ENCODE measurements at regions not wholly inside any gene's neighbourhood (a gene's known extent, or its start where the extent isn't known, plus 50 kb on each side); places are given as distances from the start of the nearest gene placed in this dataset.
A peak's percentile ranks its signal among the peaks of the same experiment; 100 is the strongest.

- H3K36me3 ChIP-seq, result no peaks in the 10 kb centered on the region
- no peaks in the 10 kb centered on the region for H3K27me3 ChIP-seq
- peak in 4 of 5 donors; percentile 31 to 58 (median 50) for DNase-seq
- WGBS, 3 donors, result 5 to 10% (median 7%) methylated on average over 4 of the region's 4 CpGs
- no peak overlapping the region for H3K4me3 ChIP-seq
- peak in 1 of 3 donors; percentile 18 for TF ChIP-seq CTCF (IDR thresholded peaks at IDR 0.05)
- TF ChIP-seq EP300 (IDR thresholded peaks at IDR 0.05), result no peak
- intact Hi-C loops (cut with DNase I), result no loop called here
- H3K27ac ChIP-seq, result no peak overlapping the region
- no peaks in the 10 kb centered on the region for H3K4me1 ChIP-seq (ENCODE audit: insufficient read depth)
- no peaks in the 10 kb centered on the region for H3K9me3 ChIP-seq
These were observed 480.2 kb upstream of the MIR17HG start for GRCh38 chr13:90867336-90867683.

GRCh38 chr13:90868321-90868920 is 479.1 kb upstream of the MIR17HG start:
- no peak for DNase-seq
- intact Hi-C loops (cut with DNase I), result no loop called here
- no peaks in the 10 kb centered on the region for H3K36me3 ChIP-seq
- no peaks in the 10 kb centered on the region for H3K9me3 ChIP-seq
- no peaks in the 10 kb centered on the region for H3K27me3 ChIP-seq
- no peak overlapping the region for H3K4me3 ChIP-seq
- WGBS, 3 donors, result 61 to 65% (median 62%) methylated on average over 2 of the region's 2 CpGs
- no peaks in the 10 kb centered on the region for H3K4me1 ChIP-seq (ENCODE audit: insufficient read depth)
- peak in 2 of 3 donors; percentile 12 to 15 for TF ChIP-seq CTCF (IDR thresholded peaks at IDR 0.05)
- no peak for TF ChIP-seq EP300 (IDR thresholded peaks at IDR 0.05)
- no peak for TF ChIP-seq POLR2A (IDR thresholded peaks at IDR 0.05)
- no peak overlapping the region for H3K27ac ChIP-seq

- WGBS, 3 donors, result 39 to 47% (median 44%) methylated on average over 2 of the region's 2 CpGs
- Histone ChIP-seq H3K36me3 (no peaks in the 10 kb centered on the region), H3K9me3 (no peaks in the 10 kb centered on the region), H3K27me3 (no peaks in the 10 kb centered on the region), H3K4me1 (ENCODE audit: insufficient read depth) (no peaks in the 10 kb centered on the region), H3K4me3 (no peak overlapping the region), H3K27ac (no peak overlapping the region)
- intact Hi-C loops (cut with DNase I), result no loop called here
- DNase-seq, result no peak
- TF ChIP-seq EP300 (IDR thresholded peaks at IDR 0.05) (no peak), CTCF (IDR thresholded peaks at IDR 0.05) (no peak), POLR2A (IDR thresholded peaks at IDR 0.05) (no peak)
These were observed 477.9 kb upstream of the MIR17HG start for GRCh38 chr13:90869580-90869979.

- no peak for DNase-seq
- Histone ChIP-seq H3K4me3 (no peak overlapping the region), H3K36me3 (no peaks in the 10 kb centered on the region), H3K9me3 (no peaks in the 10 kb centered on the region), H3K4me1 (ENCODE audit: insufficient read depth) (no peaks in the 10 kb centered on the region), H3K27me3 (no peaks in the 10 kb centered on the region), H3K27ac (no peak overlapping the region)
- no peak for TF ChIP-seq EP300 (IDR thresholded peaks at IDR 0.05)
- TF ChIP-seq POLR2A (IDR thresholded peaks at IDR 0.05), result no peak
- no peak for TF ChIP-seq CTCF (IDR thresholded peaks at IDR 0.05)
- WGBS, 3 donors, result 80 to 83% (median 82%) methylated on average over 4 of the region's 4 CpGs
- intact Hi-C loops (cut with DNase I), result no loop called here
These were observed 474.9 kb upstream of the MIR17HG start for GRCh38 chr13:90872491-90873025.

Data from ovary (tissue), 7 donors.